DND-41 (cell line): ENCODE measurements at regions not wholly inside any gene's neighbourhood (a gene's known extent, or its start where the extent isn't known, plus 50 kb on each side); places are given as distances from the start of the nearest gene placed in this dataset.

Experiments
- ATAC-seq: fragments of 200-7000 bp; cut with Tn5 transposase; 3 replicates; pipeline ENCODE4 v1.9.1; 2021; ENCODE audit warnings: low read depth; ENCODE audit not compliant: insufficient read depth
- DNase-seq: peaks from one replicate; pipeline ENCODE4 v3.0.0-alpha.2; 2020
- H2AFZ ChIP-seq: 2 replicates; pipeline ENCODE4 v1.6.0; 2012; ENCODE audit warnings: low read depth, low read length
- H3K27ac ChIP-seq: 2 replicates; pipeline ENCODE4 v1.5.1; 2012; ENCODE audit warnings: low read length, inconsistent platforms
- H3K27me3 ChIP-seq: fragments of 200-600 bp; sonication (generic); 2 replicates; pipeline ENCODE4 v1.6.0; 2012; ENCODE audit warnings: low read length, mild to moderate bottlenecking, inconsistent platforms; ENCODE audit not compliant: insufficient read depth, poor library complexity
- H3K36me3 ChIP-seq: 2 replicates; pipeline ENCODE4 v1.5.1; 2012; ENCODE audit warnings: low read length, inconsistent platforms; ENCODE audit not compliant: insufficient read depth
- H3K4me1 ChIP-seq: 2 replicates; pipeline ENCODE4 v1.5.1; 2012; ENCODE audit warnings: mild to moderate bottlenecking, low read length; ENCODE audit not compliant: insufficient read depth
- H3K4me2 ChIP-seq: 2 replicates; pipeline ENCODE4 v1.6.0; 2012; ENCODE audit warnings: mild to moderate bottlenecking, moderate library complexity, low read length, inconsistent platforms; ENCODE audit not compliant: insufficient read depth
- H3K4me3 ChIP-seq, 2 experiments: fragments of 200-600 bp in 1 of 2; shearing (Covaris generic) in 1 of 2; 2 replicates each; pipeline ENCODE4 v1.5.1; 2012 to 2016; ENCODE audit warnings: inconsistent platforms in 2 of 2, low read length in 2 of 2, mild to moderate bottlenecking in 2 of 2, low read depth in 1 of 2, moderate library complexity in 1 of 2
- H3K79me2 ChIP-seq: 2 replicates; pipeline ENCODE4 v1.6.0; 2012; ENCODE audit warnings: low read length, inconsistent platforms; ENCODE audit not compliant: insufficient read depth
- H3K9ac ChIP-seq: 2 replicates; pipeline ENCODE4 v1.6.0; 2012; ENCODE audit warnings: low read depth, mild to moderate bottlenecking, inconsistent platforms, low read length, moderate library complexity
- H3K9me3 ChIP-seq: 2 replicates; pipeline ENCODE4 v1.5.1; 2012; ENCODE audit warnings: low read length, moderate library complexity, mild to moderate bottlenecking, inconsistent platforms; ENCODE audit not compliant: insufficient read depth, severe bottlenecking
- H4K20me1 ChIP-seq: 2 replicates; pipeline ENCODE4 v1.6.0; 2012; ENCODE audit warnings: low read length; ENCODE audit not compliant: insufficient read depth
- CTCF ChIP-seq: IDR thresholded peaks from 2 replicates; pipeline ENCODE4 v1.5.1; 2012; ENCODE audit warnings: borderline replicate concordance, low read length, moderate library complexity, mild to moderate bottlenecking; ENCODE audit not compliant: poor library complexity, severe bottlenecking; ENCODE audit errors: extremely low read depth
- EZH2 ChIP-seq: IDR thresholded peaks from 3 replicates; pipeline ENCODE4 v1.6.1; 2012; ENCODE audit warnings: borderline replicate concordance, low read depth, mild to moderate bottlenecking, moderate library complexity, low read length, inconsistent platforms; ENCODE audit not compliant: severe bottlenecking

- no peaks in the 10 kb centered on the region for H3K79me2 ChIP-seq
- no peaks in the 10 kb centered on the region for H3K9me3 ChIP-seq
- H3K4me3 ChIP-seq = no peak overlapping the region
- no peak overlapping the region for H3K9ac ChIP-seq
- no peaks in the 10 kb centered on the region for H3K27me3 ChIP-seq
- ATAC-seq (no peak), DNase-seq (no peak)
- no peak overlapping the region for H3K27ac ChIP-seq
- H2AFZ ChIP-seq = no peak overlapping the region
- no peaks in the 10 kb centered on the region for H4K20me1 ChIP-seq
- TF ChIP-seq EZH2 = no peak
- H3K4me1 ChIP-seq = no peaks in the 10 kb centered on the region
- H3K4me2 ChIP-seq = no peak overlapping the region
- no peaks in the 10 kb centered on the region for H3K36me3 ChIP-seq
Observed at GRCh38 chr12:65740506-65740872, 83.8 kb upstream of the HMGA2 start.

GRCh38 chr12:65740873-65741600 lies 83.2 kb upstream of the HMGA2 start:
- TF ChIP-seq EZH2 (no peak), CTCF (no peak)
- no peaks in the 10 kb centered on the region for H3K9me3 ChIP-seq
- no peaks in the 10 kb centered on the region for H3K79me2 ChIP-seq
- no peaks in the 10 kb centered on the region for H4K20me1 ChIP-seq
- peaks cover 1% of the 10 kb centered on the region for H3K27me3 ChIP-seq
- ATAC-seq = no peak
- no peak for DNase-seq
- no peaks in the 10 kb centered on the region for H3K36me3 ChIP-seq
- H3K4me1 ChIP-seq = no peaks in the 10 kb centered on the region
- no peak overlapping the region for H2AFZ ChIP-seq
- no peak overlapping the region for H3K4me2 ChIP-seq
- no peak overlapping the region for H3K9ac ChIP-seq
- H3K27ac ChIP-seq = no peak overlapping the region
- H3K4me3 ChIP-seq = no peak overlapping the region

GRCh38 chr12:65741656-65742017 lies 82.6 kb upstream of the HMGA2 start:
- Histone ChIP-seq H3K4me1 (no peaks in the 10 kb centered on the region), H3K36me3 (no peaks in the 10 kb centered on the region), H3K9me3 (no peaks in the 10 kb centered on the region), H3K4me2 (no peak overlapping the region), H3K79me2 (no peaks in the 10 kb centered on the region), H3K9ac (no peak overlapping the region), H4K20me1 (no peaks in the 10 kb centered on the region), H3K4me3 (no peak overlapping the region), H3K27ac (no peak overlapping the region), H3K27me3 (peaks cover 4% of the 10 kb centered on the region), H2AFZ (no peak overlapping the region)
- no peak for DNase-seq
- ATAC-seq = no peak
- no peak for TF ChIP-seq CTCF
- no peak for TF ChIP-seq EZH2

- H3K9ac ChIP-seq = no peak overlapping the region
- no peak for DNase-seq
Observed at GRCh38 chr12:65742018-65743010, 82.0 kb upstream of the HMGA2 start.

More at GRCh38 chr12:65742018-65743010, 82.0 kb upstream of the HMGA2 start:
- H3K4me2 ChIP-seq = no peak overlapping the region
- no peak overlapping the region for H2AFZ ChIP-seq
- no peaks in the 10 kb centered on the region for H3K9me3 ChIP-seq
- no peak overlapping the region for H3K27ac ChIP-seq
- H4K20me1 ChIP-seq = no peaks in the 10 kb centered on the region
- no peaks in the 10 kb centered on the region for H3K79me2 ChIP-seq
- H3K4me3 ChIP-seq = no peak overlapping the region
- H3K36me3 ChIP-seq = no peaks in the 10 kb centered on the region
- ATAC-seq = no peak
- H3K4me1 ChIP-seq = no peaks in the 10 kb centered on the region
- H3K27me3 ChIP-seq = peaks cover 4% of the 10 kb centered on the region
- TF ChIP-seq EZH2 = no peak
- TF ChIP-seq CTCF = no peak
